NB4 (cell line): ENCODE measurements at regions not wholly inside any gene's neighbourhood (a gene's known extent, or its start where the extent isn't known, plus 50 kb on each side); places are given as distances from the start of the nearest gene placed in this dataset.

ENCODE experiments used
- DNase-seq: peaks from one replicate; pipeline ENCODE4 v3.0.0; 2010; ENCODE audit warnings: low read depth
- H3K4me3 ChIP-seq: one replicate; pipeline ENCODE4 v1.5.1; 2011; ENCODE audit warnings: mild to moderate bottlenecking, low read depth, low read length, moderate library complexity
- MYC ChIP-seq: IDR thresholded peaks from 2 replicates; pipeline ENCODE4 v1.6.1; 2011; ENCODE audit warnings: low read depth, low read length
- POLR2A ChIP-seq: IDR thresholded peaks from 2 replicates; pipeline ENCODE4 v1.6.1; 2011; ENCODE audit warnings: mild to moderate bottlenecking; ENCODE audit not compliant: insufficient read length; ENCODE audit errors: extremely low read depth
- TF ChIP-seq, protein P1 (sequence below): IDR thresholded peaks from one replicate; pipeline ENCODE4 v1.5.1; 2012; ENCODE audit warnings: low read depth, low read length
- TF ChIP-seq, protein P2 (sequence below): IDR thresholded peaks from 2 replicates; pipeline ENCODE4 v1.6.1; 2011; ENCODE audit warnings: low read depth, low read length

DNA sequence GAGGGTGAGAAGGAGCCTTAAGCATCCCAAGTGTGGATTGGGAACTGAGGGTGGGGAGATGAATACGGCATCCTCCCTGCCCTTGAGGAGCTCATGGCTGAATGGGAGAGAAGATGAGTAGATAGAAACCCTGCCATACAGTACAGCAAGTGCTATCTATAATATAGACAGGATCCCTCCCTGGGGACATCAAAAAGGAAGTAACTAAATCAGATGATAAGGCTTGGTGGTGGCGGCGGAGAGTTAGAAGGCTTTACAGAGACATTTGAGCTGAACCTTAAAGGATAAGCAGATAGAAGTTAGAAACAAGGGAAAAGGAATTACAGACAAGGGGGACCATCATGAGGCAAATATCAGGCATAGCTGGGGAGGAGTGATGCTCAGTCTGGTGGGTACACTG lies 67.5 kb upstream of the TMEM132E start:
- TF ChIP-seq, protein P1, sequence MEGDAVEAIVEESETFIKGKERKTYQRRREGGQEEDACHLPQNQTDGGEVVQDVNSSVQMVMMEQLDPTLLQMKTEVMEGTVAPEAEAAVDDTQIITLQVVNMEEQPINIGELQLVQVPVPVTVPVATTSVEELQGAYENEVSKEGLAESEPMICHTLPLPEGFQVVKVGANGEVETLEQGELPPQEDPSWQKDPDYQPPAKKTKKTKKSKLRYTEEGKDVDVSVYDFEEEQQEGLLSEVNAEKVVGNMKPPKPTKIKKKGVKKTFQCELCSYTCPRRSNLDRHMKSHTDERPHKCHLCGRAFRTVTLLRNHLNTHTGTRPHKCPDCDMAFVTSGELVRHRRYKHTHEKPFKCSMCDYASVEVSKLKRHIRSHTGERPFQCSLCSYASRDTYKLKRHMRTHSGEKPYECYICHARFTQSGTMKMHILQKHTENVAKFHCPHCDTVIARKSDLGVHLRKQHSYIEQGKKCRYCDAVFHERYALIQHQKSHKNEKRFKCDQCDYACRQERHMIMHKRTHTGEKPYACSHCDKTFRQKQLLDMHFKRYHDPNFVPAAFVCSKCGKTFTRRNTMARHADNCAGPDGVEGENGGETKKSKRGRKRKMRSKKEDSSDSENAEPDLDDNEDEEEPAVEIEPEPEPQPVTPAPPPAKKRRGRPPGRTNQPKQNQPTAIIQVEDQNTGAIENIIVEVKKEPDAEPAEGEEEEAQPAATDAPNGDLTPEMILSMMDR, result no peak
- TF ChIP-seq POLR2A (no peak), MYC (no peak)
- TF ChIP-seq, protein P2, sequence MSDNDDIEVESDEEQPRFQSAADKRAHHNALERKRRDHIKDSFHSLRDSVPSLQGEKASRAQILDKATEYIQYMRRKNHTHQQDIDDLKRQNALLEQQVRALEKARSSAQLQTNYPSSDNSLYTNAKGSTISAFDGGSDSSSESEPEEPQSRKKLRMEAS, result no peak
- no peak overlapping the region for H3K4me3 ChIP-seq
- DNase-seq, result peak; percentile 63

DNA sequence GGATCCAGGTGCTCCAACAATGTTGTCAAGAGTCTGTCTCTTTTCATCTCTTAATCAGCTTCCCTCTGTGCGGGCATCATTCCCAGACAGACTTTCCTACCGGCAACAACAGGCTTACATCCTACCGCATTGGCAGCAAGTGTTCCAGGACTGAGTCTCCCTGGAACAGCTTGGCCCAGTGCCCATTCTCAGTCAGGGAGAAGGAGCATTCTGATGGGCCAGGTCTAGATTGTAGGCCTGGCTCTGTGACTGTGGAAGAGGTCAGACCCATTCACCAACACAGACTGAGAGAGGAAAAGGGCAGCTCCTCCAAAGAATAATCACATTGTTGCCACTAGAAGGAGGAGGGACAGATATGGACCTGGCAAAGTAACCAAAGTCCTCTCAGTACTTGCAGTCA lies 68.1 kb upstream of the TMEM132E start:
- no peak for DNase-seq
- TF ChIP-seq MYC (no peak), POLR2A (no peak)
- TF ChIP-seq, protein P2, result no peak
- TF ChIP-seq, protein P1, result no peak
- no peak overlapping the region for H3K4me3 ChIP-seq

DNA sequence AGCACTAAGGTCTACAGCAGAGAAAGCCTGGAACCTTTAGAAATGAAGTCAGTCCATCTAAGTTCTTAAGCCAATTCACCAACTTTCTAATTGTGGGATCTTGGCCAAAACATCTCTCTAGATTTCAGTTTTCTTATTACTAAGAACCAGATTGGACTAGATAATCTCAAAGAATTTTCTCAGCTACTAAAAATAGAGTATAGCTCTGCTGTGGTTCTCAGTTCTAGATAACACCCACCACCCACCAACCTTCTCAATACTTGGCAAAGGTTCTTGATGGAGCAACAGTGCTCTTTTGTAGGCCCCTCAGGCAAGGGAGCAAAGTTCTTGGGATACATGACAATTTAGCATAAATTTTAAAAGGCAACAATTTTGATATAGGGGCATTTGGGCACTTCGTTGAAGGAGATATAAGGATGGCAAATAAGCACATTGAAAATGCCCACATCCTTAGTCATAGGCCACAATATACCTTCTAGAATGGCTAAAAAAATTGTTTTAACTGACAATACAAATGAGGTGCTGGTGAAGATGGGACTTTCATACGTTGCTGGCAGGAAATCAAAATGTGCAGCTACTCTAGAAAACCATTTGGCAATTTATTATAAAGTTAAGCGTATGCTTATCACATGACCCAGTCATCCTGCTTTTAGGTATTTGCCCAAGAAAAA lies 74.4 kb upstream of the TMEM132E start:
- DNase-seq, result no peak
- TF ChIP-seq POLR2A (no peak), MYC (no peak)
- TF ChIP-seq, protein P1, result no peak
- TF ChIP-seq, protein P2, result no peak
- no peak overlapping the region for H3K4me3 ChIP-seq

DNA sequence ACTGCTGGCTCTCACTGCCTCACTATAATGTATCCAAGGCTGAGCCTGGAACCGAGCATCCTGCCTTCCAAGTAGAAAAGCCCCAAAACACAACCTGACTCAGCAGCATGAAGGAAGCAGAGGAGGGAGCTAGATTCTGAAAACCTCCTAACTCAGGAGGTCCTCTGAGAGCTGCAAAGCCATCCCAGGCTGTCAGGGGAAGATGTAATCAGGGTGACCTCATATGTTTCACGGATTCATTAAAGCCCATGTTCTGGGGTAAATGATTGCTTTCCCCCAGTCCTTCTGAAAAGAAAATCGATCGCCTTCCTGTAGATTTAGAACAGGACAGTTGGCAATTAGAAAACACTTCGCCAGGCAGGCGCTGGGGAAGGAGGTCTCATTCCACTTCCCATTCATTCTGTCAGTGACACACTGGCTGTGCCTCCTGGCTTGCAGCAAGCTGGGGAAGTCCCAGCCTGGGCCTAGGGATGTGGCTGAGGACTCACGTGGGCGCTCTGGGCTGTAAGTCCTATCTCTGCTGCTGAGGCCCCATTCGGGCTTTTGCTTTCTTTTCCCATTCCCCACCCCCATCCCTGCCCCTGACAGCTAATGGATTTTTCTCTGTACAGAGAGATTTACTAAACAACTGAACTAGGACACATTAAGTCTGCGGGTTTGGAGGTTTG lies 75.7 kb upstream of the TMEM132E start:
- H3K4me3 ChIP-seq, result no peak overlapping the region
- DNase-seq, result no peak
- TF ChIP-seq POLR2A, result no peak
- TF ChIP-seq, protein P2, result no peak
- TF ChIP-seq MYC, result no peak
- TF ChIP-seq, protein P1, result no peak

DNA sequence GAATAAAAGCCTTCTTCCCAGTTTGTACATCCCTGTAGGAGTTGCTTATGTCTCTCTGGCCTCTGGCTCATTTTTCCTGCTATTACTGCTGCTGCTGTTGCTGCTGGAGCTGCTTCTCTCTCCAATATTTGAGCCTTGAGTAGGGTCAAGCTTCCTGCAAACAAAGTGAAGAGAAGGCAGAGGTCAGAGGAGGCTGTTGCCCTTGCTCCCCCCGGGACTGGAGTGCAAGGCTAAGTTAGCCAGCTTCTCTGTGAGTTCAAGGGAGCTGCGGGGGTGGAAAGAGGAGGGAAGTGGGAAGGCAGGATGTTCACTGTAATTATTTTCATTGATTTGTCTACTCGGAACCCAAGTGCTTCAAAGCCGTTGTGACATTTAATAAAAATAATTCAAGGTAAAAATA lies 77.0 kb upstream of the TMEM132E start:
- TF ChIP-seq, protein P1, result no peak
- TF ChIP-seq POLR2A (no peak), MYC (no peak)
- TF ChIP-seq, protein P2, result no peak
- no peak overlapping the region for H3K4me3 ChIP-seq
- no peak for DNase-seq
